ENCODE measurements at regions not wholly inside any gene's neighbourhood (a gene's known extent, or its start where the extent isn't known, plus 50 kb on each side); places are given as distances from the start of the nearest gene placed in this dataset.
A peak's percentile ranks its signal among the peaks of the same experiment; 100 is the strongest.

GRCh38 chr1:201705389-201705788 lies 123.6 kb upstream of the IPO9 start:
- no peak for TF ChIP-seq CTCF (conservative IDR thresholded peaks at IDR 0.05; ENCODE audit: control insufficient read depth, insufficient read depth, low read depth, low read length)
- no peak overlapping the region for H3K4me3 ChIP-seq (ENCODE audit: control insufficient read depth, low read depth, low read length)
- DNase-seq (ENCODE audit: low read depth): no peak

- no peak overlapping the region for H3K4me3 ChIP-seq (ENCODE audit: control insufficient read depth, low read depth, low read length)
- DNase-seq (ENCODE audit: low read depth): peak; percentile 65
Measured at GRCh38 chr1:201706109-201706508, 122.8 kb upstream of the IPO9 start.

GRCh38 chr1:201707027-201707426 lies 121.9 kb upstream of the IPO9 start:
- DNase-seq (ENCODE audit: low read depth): no peak
- TF ChIP-seq CTCF (conservative IDR thresholded peaks at IDR 0.05; ENCODE audit: control insufficient read depth, insufficient read depth, low read depth, low read length): no peak

More at GRCh38 chr1:201706109-201706508, 122.8 kb upstream of the IPO9 start:
- no peak for TF ChIP-seq CTCF (conservative IDR thresholded peaks at IDR 0.05; ENCODE audit: control insufficient read depth, insufficient read depth, low read depth, low read length)

GRCh38 chr1:201707656-201708055 lies 121.3 kb upstream of the IPO9 start:
- TF ChIP-seq CTCF (conservative IDR thresholded peaks at IDR 0.05; ENCODE audit: control insufficient read depth, insufficient read depth, low read depth, low read length): no peak
- DNase-seq (ENCODE audit: low read depth): no peak
- no peak overlapping the region for H3K4me3 ChIP-seq (ENCODE audit: control insufficient read depth, low read depth, low read length)

More at GRCh38 chr1:201707027-201707426, 121.9 kb upstream of the IPO9 start:
- H3K4me3 ChIP-seq (ENCODE audit: control insufficient read depth, low read depth, low read length): no peak overlapping the region

GRCh38 chr1:201708085-201708512 lies 120.9 kb upstream of the IPO9 start:
- H3K4me3 ChIP-seq (ENCODE audit: control insufficient read depth, low read depth, low read length): no peak overlapping the region
- peak; percentile 86 for DNase-seq (ENCODE audit: low read depth)
- TF ChIP-seq CTCF (conservative IDR thresholded peaks at IDR 0.05; ENCODE audit: control insufficient read depth, insufficient read depth, low read depth, low read length): no peak

GRCh38 chr1:201708691-201709090 lies 120.3 kb upstream of the IPO9 start:
- no peak for TF ChIP-seq CTCF (conservative IDR thresholded peaks at IDR 0.05; ENCODE audit: control insufficient read depth, insufficient read depth, low read depth, low read length)
- no peak overlapping the region for H3K4me3 ChIP-seq (ENCODE audit: control insufficient read depth, low read depth, low read length)
- DNase-seq (ENCODE audit: low read depth): no peak
